ENCODE measurements at regions not wholly inside any gene's neighbourhood (a gene's known extent, or its start where the extent isn't known, plus 50 kb on each side); places are given as distances from the start of the nearest gene placed in this dataset.

DNA sequence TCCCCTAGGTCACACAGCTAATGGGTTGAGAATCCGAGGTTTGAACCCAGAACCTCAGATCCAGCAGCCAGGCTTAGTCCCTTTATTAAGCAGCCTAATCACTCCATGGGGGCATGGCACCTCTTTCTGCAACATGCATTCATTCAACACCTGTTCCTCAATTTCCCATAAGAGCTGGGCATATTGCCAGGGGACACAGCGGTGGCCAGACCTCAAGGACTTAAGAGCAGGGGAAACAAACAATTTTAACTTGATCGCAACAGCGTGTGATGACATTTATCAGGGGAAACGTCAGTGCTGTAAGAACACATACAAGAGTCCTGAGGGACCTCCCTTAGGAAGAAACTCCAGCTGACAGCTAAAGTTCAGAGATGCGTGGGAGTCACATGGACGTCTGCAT lies 267.4 kb upstream of the CDH4 start:
- DNase-seq: no peak

DNA sequence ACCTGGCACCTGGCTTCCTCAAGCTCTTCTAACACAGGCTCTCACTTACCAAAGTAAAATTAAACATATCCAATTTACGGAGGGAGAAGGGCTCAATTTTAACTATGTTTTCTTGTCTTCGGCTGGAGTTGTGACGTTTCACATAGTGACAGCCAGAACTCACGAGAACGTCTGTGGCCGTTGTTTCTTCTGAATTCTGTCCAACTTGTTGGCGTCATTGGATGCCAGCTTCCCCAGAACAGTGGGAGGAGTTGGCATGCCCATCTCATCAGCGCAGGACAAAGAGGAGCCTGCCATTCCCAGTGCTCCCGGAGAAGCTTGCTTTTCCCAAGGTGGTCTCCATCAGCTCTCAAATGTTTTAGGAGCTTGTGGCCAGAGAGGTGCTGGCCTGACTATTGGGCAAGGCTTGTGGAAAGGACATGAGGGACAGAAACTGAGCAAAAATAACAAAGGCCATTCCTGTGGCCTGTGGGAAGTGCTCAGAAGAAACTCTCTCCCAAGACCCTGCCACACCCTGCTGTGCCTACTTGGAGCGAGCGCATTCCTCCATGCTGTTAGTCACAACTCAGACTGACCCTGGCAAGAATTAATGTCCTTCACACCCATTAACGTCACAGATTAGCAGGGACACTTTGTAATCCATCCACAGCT lies 265.4 kb upstream of the CDH4 start:
- DNase-seq: no peak

- DNase-seq: no peak
Observed at GRCh38 chr20:60990061-60990460, 262.0 kb upstream of the CDH4 start.

DNA sequence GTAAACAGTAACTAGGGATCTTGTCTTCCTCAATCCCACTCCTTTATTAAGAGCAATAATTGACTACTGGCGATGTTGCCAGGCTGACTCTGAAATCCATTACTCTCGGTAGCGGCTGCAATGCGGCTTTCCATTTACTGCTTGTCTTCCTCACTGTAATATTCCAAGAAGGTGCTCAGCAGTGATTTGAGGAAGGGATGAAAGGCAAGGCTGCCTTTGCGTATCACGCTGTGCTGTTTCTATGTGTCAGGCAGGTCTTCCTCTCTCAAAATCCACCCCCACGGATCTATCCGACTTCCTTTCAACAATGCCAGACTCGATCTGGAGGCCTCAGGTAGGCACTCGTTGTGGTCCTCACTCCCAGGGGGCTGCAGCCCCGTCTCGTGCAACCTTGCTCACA lies 261.4 kb upstream of the CDH4 start:
- DNase-seq: no peak

DNA sequence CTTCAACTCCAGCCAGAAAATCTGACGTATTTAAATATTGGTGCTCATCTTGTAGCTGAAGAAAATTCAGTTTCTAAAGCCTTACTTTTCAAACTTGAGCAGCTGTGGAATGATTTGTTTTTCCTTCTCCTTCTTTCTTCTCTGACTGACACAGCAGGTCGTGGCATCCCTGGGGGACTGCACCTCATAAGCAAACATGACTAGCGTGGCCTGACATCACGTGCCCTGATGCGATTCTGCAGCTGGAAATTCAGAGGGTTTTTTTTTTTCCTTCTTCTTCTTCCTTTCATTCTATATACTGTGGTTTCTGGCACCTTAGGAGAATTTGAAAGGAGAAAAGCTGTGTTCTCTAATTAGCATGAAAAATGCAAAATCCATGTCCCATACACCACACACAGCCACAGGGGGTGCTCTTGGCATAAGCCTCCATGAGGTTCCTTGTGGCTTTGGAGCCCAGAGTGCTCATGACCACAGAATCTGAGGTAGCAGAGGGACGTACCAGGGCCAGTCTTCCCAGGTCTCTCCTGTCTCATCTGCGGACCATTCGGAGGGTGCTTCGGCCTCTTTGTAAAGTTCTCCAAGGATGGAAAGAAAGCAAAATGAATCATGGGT lies 258.5 kb upstream of the CDH4 start:
- DNase-seq: no peak

GRCh38 chr20:60999250-60999649 lies 252.8 kb upstream of the CDH4 start:
- DNase-seq: no peak

DNA sequence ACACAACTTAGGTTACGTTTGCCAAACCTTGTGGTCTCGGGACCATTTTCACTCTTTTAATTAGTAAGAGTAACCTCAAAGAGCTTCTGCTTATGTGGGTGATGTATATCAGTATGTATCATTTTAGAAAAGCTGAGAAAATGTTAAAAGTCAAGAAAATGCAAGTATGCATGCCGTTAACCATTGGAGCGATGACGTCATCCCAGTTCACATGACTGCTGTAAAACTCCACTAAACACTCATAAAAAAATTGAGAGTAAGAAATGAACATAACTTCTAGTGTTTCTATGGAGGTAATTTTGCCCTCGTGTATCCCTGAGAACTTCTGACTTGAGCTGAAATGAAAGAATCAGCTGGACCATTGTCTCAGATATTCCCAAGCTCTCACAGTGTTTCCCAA lies 250.0 kb upstream of the CDH4 start:
- DNase-seq: no peak

- DNase-seq: no peak
Observed at GRCh38 chr20:61014491-61014890, 237.6 kb upstream of the CDH4 start.

- no peak for DNase-seq
Observed at GRCh38 chr20:61015602-61016001, 236.5 kb upstream of the CDH4 start.

GRCh38 chr20:61019322-61019721 lies 232.7 kb upstream of the CDH4 start:
- no peak for DNase-seq

GRCh38 chr20:61023612-61024011 lies 228.4 kb upstream of the CDH4 start:
- no peak for DNase-seq

DNA sequence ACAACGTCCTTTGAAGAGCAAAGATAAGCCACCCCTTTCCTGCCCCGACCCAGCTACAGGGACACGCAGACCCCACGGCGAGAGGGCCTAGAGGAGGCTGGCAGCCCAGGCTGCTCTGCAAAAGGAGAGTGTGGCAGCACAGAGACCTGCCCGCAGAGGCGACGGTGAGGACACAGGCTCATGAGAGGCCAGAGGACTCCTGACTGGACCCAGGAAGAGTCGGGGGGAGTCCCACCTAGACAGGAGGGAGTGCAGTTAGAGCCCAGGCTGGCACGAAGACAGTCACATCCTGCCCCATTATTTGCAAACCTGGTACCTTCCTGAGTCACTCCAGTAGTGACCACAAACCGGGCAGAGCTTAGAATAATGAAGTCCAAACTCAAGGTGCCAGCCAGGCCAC lies 227.7 kb upstream of the CDH4 start:
- no peak for DNase-seq

DNA sequence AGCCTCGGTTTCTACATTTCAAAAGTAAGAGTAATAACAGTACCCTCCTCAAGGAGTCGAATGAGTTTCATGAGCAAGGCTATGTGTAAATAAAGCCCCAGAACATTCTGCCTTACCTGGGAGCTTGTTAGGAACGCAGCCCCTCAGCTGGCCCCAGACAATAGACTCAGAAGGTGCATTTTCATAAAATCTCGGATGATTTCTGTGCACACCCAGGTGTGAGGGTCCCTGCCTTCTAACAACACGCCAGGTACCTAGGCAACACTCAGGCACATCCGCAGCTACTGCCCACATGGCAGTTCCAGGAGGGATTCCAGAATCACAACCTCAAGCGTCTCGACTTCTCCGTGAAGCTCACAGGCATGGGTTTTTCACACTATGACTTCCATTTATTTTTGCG lies 226.5 kb upstream of the CDH4 start:
- DNase-seq: no peak

DNA sequence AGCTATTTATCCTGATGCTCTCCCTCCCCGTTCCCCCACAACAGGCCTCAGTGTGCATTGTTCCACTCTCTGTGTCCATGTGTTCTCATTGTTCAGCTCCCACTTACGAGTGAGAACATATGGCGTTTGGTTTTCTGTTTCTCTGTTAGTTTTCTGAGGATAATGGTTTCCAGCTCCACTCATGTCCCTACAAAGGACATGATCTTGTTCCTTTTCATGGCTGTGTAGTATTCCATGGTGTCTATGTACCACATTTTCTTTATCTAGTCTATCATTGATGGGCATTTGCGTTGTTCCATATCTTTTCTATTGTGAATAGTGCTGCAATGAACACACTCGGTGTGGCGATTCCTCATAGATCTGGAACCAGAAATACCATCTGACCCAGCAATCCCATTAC lies 225.9 kb upstream of the CDH4 start:
- DNase-seq: no peak

DNA sequence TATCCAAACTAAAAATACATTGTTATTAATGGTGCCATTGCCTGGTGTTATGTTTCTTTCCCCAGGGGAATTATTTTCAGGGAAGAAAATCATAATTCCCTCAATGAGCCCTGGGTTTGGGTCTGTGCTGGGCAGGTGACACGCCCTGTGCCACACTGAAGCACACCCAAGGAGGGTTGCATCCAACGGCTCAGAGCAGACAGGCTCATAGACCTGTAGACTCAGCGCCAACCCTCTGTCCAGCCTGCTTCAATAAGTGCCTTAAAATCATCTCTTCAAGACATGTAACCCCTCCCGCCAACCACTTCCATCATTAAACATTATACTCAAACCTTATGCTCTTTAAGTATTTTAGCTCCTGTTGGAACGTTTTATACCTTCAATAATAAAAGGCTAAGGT lies 225.3 kb upstream of the CDH4 start:
- DNase-seq: no peak

- no peak for DNase-seq
Observed at GRCh38 chr20:61027218-61027617, 224.8 kb upstream of the CDH4 start.

DNA sequence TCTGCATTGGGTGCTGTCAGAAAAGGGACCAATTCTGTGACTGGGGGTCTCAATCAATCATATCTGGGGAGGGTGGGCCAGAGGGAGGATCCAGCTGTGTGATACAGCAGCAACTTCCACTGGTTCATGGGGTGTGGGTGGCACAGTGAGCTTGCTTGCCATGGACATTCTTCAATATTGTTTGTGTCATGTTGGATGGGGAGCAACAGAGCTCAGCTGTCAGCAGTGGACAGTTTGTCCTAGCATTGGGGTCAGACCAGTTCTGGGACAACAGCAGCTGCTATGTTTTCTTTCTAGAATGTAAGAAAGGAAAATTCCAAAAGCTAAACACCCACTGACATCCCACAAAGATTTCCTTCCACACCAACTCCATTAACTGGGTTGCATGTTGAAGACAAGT lies 221.9 kb upstream of the CDH4 start:
- no peak for DNase-seq

DNA sequence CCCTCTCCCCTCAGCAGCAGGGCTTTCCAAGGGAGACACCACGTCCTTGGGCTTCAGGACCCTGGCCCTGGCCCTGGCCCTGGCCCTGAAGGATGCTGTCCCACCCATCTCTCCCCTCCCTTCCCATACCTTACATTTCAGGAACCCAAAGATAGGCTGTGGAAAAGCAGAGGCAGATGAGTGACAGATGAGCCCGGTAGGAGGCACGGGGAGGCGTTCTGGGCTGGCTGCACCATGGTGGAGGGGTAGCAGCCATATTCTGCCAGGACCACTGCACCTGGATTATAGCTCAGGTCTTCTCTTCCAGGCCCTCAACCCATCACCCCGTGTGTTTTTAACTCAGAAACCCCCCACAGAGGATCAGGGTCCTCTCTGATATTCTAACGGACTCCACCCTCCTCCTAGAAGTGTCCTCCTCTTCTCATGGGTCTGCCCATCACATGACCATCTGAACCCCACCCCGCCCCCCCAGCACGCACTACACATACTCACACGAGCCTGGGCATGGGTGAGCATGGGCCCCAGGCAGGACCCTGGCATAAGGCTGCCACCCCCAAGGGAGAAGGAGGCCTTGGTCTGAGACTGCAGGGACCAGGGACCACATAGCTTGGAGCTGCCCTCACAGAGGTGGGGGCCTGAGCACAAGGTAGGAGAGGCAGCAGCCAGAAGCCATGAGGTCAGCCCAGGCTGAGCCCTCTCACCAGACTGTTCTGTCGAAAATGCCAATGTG lies 220.8 kb upstream of the CDH4 start:
- DNase-seq: no peak

GRCh38 chr20:61037498-61037897 lies 214.6 kb upstream of the CDH4 start:
- DNase-seq: no peak

GRCh38 chr20:61041481-61041880 lies 210.6 kb upstream of the CDH4 start:
- no peak for DNase-seq

DNA sequence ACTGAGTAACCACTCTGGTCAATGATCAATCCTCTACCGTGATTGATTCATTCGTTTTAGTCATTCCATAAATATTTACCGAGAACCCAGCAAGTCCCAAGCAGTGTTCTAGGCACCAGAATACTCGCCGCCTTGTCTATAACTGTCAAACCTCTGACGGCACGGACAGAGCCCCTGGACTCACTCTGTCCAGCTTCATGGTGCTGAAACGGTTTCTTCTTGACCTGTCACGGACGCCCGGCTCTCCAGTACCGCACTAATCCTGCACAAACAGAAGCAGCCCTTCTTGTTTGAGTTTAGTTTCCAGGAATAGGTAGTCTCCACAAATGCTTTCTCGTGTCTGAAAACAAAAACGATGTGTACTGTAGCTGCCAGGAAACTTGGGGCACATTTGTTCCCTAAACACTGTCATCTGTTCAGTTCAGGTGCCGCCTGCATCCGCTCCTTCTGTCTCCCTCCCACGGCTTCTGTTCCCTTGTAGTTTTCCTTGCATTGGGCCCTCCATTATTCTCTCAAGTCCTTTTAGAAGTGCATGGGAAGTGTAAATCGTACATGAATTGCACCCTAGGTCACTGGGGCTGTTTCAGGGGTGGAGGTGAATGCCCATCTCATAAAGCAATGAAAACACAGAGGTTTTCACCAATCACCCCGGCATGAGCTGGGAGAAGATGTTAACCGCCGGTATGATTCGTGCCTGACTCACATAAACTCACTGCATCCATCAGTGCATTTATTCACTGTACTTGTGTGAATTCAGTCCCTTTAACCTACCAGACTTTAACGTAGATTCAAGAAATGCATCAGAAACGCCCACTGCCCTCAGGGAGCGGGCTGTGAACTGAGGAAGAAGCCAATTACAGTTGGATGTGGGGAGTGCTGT lies 209.3 kb upstream of the CDH4 start:
- no peak for DNase-seq

DNA sequence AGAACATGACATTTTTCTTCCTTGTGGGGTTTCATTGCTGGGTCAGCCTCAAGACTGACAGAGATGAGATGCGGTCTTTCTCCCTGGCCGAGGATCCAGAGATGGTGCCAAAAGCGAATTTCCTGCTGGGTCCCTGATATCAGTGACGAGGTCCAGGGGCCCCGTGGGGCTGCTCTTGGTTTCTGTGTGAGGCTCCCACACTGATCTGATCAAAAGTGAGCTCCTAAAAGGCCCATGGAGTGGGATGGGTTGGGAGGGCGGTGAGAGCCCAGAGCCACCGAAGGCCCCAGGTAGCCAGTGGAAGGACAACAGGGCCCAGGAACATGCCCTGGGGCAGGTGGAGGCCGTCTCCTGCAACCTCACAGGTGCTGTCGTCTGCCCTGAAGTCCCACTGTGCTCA lies 208.4 kb upstream of the CDH4 start:
- no peak for DNase-seq

- no peak for DNase-seq
Observed at GRCh38 chr20:61044499-61044898, 207.6 kb upstream of the CDH4 start.

DNA sequence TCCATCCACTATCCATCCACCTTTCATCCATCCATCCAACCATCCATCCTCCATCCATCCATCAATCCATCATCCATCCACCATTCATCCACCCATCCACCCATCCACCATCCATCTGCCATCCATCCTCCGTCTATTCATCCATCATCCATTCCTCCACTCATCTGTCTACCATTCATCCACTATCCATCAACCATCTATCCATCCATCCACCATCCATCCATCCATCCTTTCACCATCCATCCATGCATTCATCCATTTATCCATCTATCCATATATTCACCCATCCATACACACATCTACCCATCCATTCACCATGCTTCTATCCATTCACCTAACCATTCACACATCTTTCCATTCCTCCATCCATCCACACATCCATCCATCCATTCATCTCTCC lies 207.0 kb upstream of the CDH4 start:
- no peak for DNase-seq
